HG02623 (cell line): ENCODE measurements at regions not wholly inside any gene's neighbourhood (a gene's known extent, or its start where the extent isn't known, plus 50 kb on each side); places are given as distances from the start of the nearest gene placed in this dataset.
A peak's percentile ranks its signal among the peaks of the same experiment; 100 is the strongest.

Source experiments
- ATAC-seq: cut with Tn5 transposase; IDR thresholded peaks from one replicate; pipeline ENCODE4 v1.9.1; 2021; ENCODE audit warnings: moderate library complexity; ENCODE audit not compliant: unreplicated experiment

- no peak for ATAC-seq
Observed at GRCh38 chr3:31246293-31247062, 286.2 kb upstream of the STT3B start.

GRCh38 chr3:31247063-31247447 lies 285.7 kb upstream of the STT3B start:
- ATAC-seq: no peak

GRCh38 chr3:31247850-31248562 lies 284.7 kb upstream of the STT3B start:
- peak; percentile 50 for ATAC-seq

GRCh38 chr3:31248563-31248992 lies 284.1 kb upstream of the STT3B start:
- ATAC-seq: no peak

- ATAC-seq: peak; percentile 23
Observed at GRCh38 chr3:31249545-31249944, 283.2 kb upstream of the STT3B start.

- no peak for ATAC-seq
Observed at GRCh38 chr3:31250116-31250777, 282.5 kb upstream of the STT3B start.

- no peak for ATAC-seq
Observed at GRCh38 chr3:31251083-31251482, 281.6 kb upstream of the STT3B start.

- peak; percentile 30 for ATAC-seq
Observed at GRCh38 chr3:31252216-31253185, 280.2 kb upstream of the STT3B start.

GRCh38 chr3:31253782-31254181 lies 278.9 kb upstream of the STT3B start:
- no peak for ATAC-seq

GRCh38 chr3:31254483-31254882 lies 278.2 kb upstream of the STT3B start:
- ATAC-seq: no peak

GRCh38 chr3:31255007-31255581 lies 277.6 kb upstream of the STT3B start:
- ATAC-seq: no peak

- no peak for ATAC-seq
Observed at GRCh38 chr3:31262201-31262600, 270.5 kb upstream of the STT3B start.

- ATAC-seq: no peak
Observed at GRCh38 chr3:31263897-31264296, 268.8 kb upstream of the STT3B start.

GRCh38 chr3:31265646-31266428 lies 266.9 kb upstream of the STT3B start:
- no peak for ATAC-seq

GRCh38 chr3:31268868-31269267 lies 263.9 kb upstream of the STT3B start:
- ATAC-seq: no peak

- no peak for ATAC-seq
Observed at GRCh38 chr3:31270010-31270409, 262.7 kb upstream of the STT3B start.

GRCh38 chr3:31274326-31275024 lies 258.2 kb upstream of the STT3B start:
- ATAC-seq: no peak

- ATAC-seq: no peak
Observed at GRCh38 chr3:31275038-31275572, 257.6 kb upstream of the STT3B start.

GRCh38 chr3:31275583-31275982 lies 257.1 kb upstream of the STT3B start:
- no peak for ATAC-seq
